ENCODE measurements at regions not wholly inside any gene's neighbourhood (a gene's known extent, or its start where the extent isn't known, plus 50 kb on each side); places are given as distances from the start of the nearest gene placed in this dataset.

DNA sequence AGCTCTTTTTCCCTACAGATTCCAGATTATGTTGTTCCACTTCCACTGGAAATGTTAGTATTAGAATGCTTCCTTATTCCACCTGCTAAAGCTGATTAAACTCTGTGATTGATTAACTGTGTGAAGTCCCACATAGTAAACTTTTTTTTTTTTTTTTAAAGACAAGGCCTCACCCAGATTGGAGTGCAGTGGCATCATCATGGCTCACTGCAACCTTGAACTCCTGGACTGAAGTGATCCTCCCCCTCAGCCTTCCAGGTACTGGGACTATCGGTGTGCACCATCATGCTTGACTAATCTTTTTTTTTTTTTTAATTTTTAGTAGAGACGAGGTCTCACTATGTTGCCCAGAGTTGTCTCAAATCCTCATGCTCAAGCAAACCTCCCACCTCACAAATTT, 108.5 kb upstream of the RBMS1 start:
- H3K4me3 ChIP-seq (ENCODE audit: low read length), result no peak overlapping the region
- TF ChIP-seq, protein P1, sequence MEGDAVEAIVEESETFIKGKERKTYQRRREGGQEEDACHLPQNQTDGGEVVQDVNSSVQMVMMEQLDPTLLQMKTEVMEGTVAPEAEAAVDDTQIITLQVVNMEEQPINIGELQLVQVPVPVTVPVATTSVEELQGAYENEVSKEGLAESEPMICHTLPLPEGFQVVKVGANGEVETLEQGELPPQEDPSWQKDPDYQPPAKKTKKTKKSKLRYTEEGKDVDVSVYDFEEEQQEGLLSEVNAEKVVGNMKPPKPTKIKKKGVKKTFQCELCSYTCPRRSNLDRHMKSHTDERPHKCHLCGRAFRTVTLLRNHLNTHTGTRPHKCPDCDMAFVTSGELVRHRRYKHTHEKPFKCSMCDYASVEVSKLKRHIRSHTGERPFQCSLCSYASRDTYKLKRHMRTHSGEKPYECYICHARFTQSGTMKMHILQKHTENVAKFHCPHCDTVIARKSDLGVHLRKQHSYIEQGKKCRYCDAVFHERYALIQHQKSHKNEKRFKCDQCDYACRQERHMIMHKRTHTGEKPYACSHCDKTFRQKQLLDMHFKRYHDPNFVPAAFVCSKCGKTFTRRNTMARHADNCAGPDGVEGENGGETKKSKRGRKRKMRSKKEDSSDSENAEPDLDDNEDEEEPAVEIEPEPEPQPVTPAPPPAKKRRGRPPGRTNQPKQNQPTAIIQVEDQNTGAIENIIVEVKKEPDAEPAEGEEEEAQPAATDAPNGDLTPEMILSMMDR (conservative IDR thresholded peaks at IDR 0.05; ENCODE audit: low read length), result no peak
- DNase-seq (ENCODE audit: low read depth), result no peak

DNA sequence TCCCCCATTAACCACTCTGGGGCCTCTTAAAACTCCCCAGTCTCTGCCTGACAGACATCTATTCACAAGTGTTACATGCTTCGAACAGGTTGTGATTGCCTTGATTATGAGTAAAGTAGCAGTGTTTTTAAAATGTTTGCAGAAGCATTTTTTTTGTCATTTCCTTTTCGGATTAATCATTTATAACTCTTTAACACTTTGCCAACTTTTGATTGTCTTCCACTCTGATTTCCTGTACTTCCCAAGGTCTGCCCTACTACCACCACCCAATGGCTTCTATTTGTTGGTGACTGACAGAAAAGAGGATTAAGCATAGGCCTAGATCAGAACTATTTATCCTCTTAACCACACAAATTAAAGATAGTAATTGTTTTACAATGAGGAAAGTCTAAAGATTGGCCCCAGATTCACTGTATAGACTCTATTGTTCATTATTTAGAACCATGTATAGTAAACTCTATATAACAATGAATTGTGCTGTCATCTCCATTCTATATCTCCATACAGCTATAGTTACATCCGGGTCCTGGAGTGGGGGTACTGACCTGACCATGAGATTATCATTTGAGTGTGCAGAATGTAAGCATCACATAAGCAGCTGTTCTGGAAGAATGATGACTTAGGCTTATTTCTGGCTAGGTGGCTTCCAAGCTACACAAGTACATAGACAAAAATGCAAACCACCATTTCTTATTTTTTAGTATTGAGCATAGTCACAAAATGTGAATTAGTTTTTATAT, 110.3 kb upstream of the RBMS1 start:
- TF ChIP-seq, protein P1 (conservative IDR thresholded peaks at IDR 0.05; ENCODE audit: low read length), result no peak
- no peak for DNase-seq (ENCODE audit: low read depth)
- no peak overlapping the region for H3K4me3 ChIP-seq (ENCODE audit: low read length)

DNA sequence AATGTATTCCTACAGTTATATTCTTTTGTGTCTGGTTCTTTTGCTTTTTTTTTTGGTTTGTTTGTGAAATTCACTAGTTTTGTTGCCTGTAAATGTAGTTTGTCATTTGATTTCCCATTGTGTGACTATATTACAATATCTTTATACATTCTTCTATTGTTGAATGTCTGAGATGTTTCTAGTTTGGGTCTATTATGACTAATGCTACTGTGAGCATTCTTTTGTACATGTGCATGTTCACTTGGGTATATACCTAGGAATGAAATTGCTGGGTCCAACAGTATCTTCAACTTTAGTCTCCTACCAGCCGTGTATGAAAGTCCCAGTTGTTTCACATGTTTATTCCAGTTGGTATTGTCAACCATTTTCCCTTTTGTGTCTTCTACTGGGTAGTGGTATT, 112.7 kb upstream of the RBMS1 start:
- TF ChIP-seq, protein P1 (conservative IDR thresholded peaks at IDR 0.05; ENCODE audit: low read length), result no peak
- no peak overlapping the region for H3K4me3 ChIP-seq (ENCODE audit: low read length)
- peak; percentile 58 for DNase-seq (ENCODE audit: low read depth)

DNA sequence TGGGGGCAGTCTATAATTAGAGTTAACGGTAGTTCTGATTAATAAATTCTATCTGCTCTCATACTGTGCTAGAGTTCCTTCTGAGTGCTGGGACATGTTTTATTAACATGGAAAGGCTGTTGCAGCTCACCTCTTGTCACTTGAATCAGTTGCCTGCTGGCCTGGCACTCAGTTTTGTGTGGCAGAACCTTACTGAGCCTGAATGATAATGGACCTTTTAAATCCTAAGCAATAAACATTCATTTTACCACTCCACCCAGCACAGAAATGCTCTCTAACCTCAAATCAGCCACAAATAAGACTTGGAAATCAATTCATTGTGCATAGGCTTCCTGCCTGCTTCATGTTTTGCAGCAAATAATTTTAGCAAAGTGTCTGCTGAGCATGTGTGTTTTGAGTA, 115.0 kb upstream of the RBMS1 start:
- DNase-seq (ENCODE audit: low read depth), result peak; percentile 60
- H3K4me3 ChIP-seq (ENCODE audit: low read length), result no peak overlapping the region
- TF ChIP-seq, protein P1 (conservative IDR thresholded peaks at IDR 0.05; ENCODE audit: low read length), result no peak

- TF ChIP-seq, protein P1 (conservative IDR thresholded peaks at IDR 0.05; ENCODE audit: low read length), result no peak
- no peak overlapping the region for H3K4me3 ChIP-seq (ENCODE audit: low read length)
- peak; percentile 61 for DNase-seq (ENCODE audit: low read depth)
Observed at GRCh38 chr2:160609346-160609745, 115.7 kb upstream of the RBMS1 start.

DNA sequence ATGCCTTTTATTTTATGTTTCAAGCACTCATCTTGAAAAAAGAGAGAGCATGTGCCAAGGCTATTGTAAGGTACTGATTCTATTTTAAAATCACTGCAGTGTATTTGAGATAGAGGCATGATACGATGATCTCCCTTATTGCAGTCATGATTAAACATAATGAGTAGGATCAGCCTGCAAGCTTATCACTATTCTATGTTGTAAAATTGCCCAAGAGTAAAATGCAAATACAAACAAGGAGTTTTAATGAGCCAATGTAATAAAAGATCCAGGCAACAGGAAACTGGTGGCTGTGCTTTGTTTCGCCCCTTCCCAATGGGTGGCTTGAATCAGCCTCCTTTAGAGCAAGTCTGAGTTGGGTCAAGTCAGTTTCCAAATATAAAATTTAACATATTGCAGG, 116.4 kb upstream of the RBMS1 start:
- DNase-seq (ENCODE audit: low read depth), result no peak
- H3K4me3 ChIP-seq (ENCODE audit: low read length), result no peak overlapping the region
- TF ChIP-seq, protein P1 (conservative IDR thresholded peaks at IDR 0.05; ENCODE audit: low read length), result no peak

GRCh38 chr2:160612266-160612856, 118.8 kb upstream of the RBMS1 start:
- TF ChIP-seq, protein P1 (conservative IDR thresholded peaks at IDR 0.05; ENCODE audit: low read length), result no peak
- DNase-seq (ENCODE audit: low read depth), result peak; percentile 92
- H3K4me3 ChIP-seq (ENCODE audit: low read length), result no peak overlapping the region
